Astrocyte (in vitro differentiated cells and primary cell): ENCODE measurements at regions not wholly inside any gene's neighbourhood (a gene's known extent, or its start where the extent isn't known, plus 50 kb on each side); places are given as distances from the start of the nearest gene placed in this dataset.
"Not testable (repeated sequence)": the region's sequence is repeated elsewhere in the genome, so short reads cannot be mapped to it uniquely, and the experiment has no call there.

Experiments
- DNase-seq: peaks from one replicate; pipeline ENCODE4 v3.0.0-alpha.2; 2010; ENCODE audit warnings: low read depth
- FAIRE-seq: peaks from 2 replicates; lab custom pipeline; 2011; peaks lifted over from hg19 to GRCh38; lab: Jason Lieb, UNC
- H2AFZ ChIP-seq: 2 replicates; pipeline ENCODE4 v1.6.0; 2012; ENCODE audit warnings: low read depth, low read length, inconsistent platforms
- H3K27ac ChIP-seq: 2 replicates; pipeline ENCODE4 v1.5.1; 2011; ENCODE audit warnings: low read depth, low read length, inconsistent platforms
- H3K27me3 ChIP-seq: 2 replicates; pipeline ENCODE4 v1.6.0; 2011; ENCODE audit warnings: low read length, inconsistent platforms; ENCODE audit not compliant: insufficient read depth
- H3K36me3 ChIP-seq: 2 replicates; pipeline ENCODE4 v1.5.1; 2011; ENCODE audit warnings: low read length, inconsistent platforms; ENCODE audit not compliant: insufficient read depth
- H3K4me1 ChIP-seq: 2 replicates; pipeline ENCODE4 v1.5.1; 2011; ENCODE audit warnings: low read length, inconsistent platforms; ENCODE audit not compliant: insufficient read depth
- H3K4me2 ChIP-seq: 2 replicates; pipeline ENCODE4 v1.6.0; 2012; ENCODE audit warnings: low read length, inconsistent platforms
- H3K4me3 ChIP-seq: 2 replicates; pipeline ENCODE4 v1.5.1; 2011; ENCODE audit warnings: low read depth, mild to moderate bottlenecking, low read length, inconsistent platforms; ENCODE audit not compliant: insufficient read depth
- H3K79me2 ChIP-seq: 2 replicates; pipeline ENCODE4 v1.6.0; 2012; ENCODE audit warnings: mild to moderate bottlenecking, low read length, inconsistent platforms; ENCODE audit not compliant: insufficient read depth
- H3K9ac ChIP-seq: 2 replicates; pipeline ENCODE4 v1.6.0; 2012; ENCODE audit warnings: mild to moderate bottlenecking, low read length, inconsistent platforms
- H3K9me3 ChIP-seq: 2 replicates; pipeline ENCODE4 v1.5.1; 2012; ENCODE audit warnings: low read depth, mild to moderate bottlenecking, low read length, inconsistent platforms; ENCODE audit not compliant: insufficient read depth
- H4K20me1 ChIP-seq: 2 replicates; pipeline ENCODE4 v1.6.0; 2012; ENCODE audit warnings: low read length, inconsistent platforms; ENCODE audit not compliant: insufficient read depth
- H3K27ac Mint-ChIP-seq: one replicate; pipeline ENCODE4 v1.8.0; 2021; ENCODE audit warnings: mild to moderate bottlenecking, mixed read lengths; ENCODE audit not compliant: unreplicated experiment
- H3K27me3 Mint-ChIP-seq: one replicate; pipeline ENCODE4 v1.8.0; 2021; ENCODE audit warnings: low read depth, mixed read lengths; ENCODE audit not compliant: unreplicated experiment
- H3K36me3 Mint-ChIP-seq: one replicate; pipeline ENCODE4 v1.8.0; 2021; ENCODE audit warnings: low read depth, mixed read lengths; ENCODE audit not compliant: unreplicated experiment
- H3K4me1 Mint-ChIP-seq: one replicate; pipeline ENCODE4 v1.8.0; 2021; ENCODE audit warnings: low read depth, mixed read lengths; ENCODE audit not compliant: unreplicated experiment
- H3K4me3 Mint-ChIP-seq: one replicate; pipeline ENCODE4 v1.8.0; 2021; ENCODE audit warnings: mild to moderate bottlenecking, moderate library complexity, mixed read lengths; ENCODE audit not compliant: unreplicated experiment
- H3K9me3 Mint-ChIP-seq: one replicate; pipeline ENCODE4 v1.8.0; 2021; ENCODE audit warnings: mild to moderate bottlenecking, mixed read lengths; ENCODE audit not compliant: unreplicated experiment
- CTCF ChIP-seq: IDR thresholded peaks from 2 replicates; pipeline ENCODE4 v1.5.1; 2011; ENCODE audit warnings: low read depth, mild to moderate bottlenecking, inconsistent platforms, low read length, moderate library complexity; ENCODE audit not compliant: insufficient read depth
- EZH2 ChIP-seq: IDR thresholded peaks from 2 replicates; pipeline ENCODE4 v1.6.1; 2012; ENCODE audit warnings: mild to moderate bottlenecking, low read length, inconsistent platforms; ENCODE audit not compliant: insufficient read depth

- Histone ChIP-seq H4K20me1 (no peaks in the 10 kb centered on the region), H3K4me2 (no peak overlapping the region), H3K27me3 (no peaks in the 10 kb centered on the region), H3K4me1 (no peaks in the 10 kb centered on the region), H3K4me3 (no peak overlapping the region), H3K9ac (no peak overlapping the region), H3K9me3 (no peaks in the 10 kb centered on the region), H3K36me3 (no peaks in the 10 kb centered on the region), H3K27ac (no peak overlapping the region), H3K79me2 (no peaks in the 10 kb centered on the region), H2AFZ (no peak overlapping the region)
- no peaks in the 10 kb centered on the region for H3K36me3 Mint-ChIP-seq
- DNase-seq (peak; percentile 16), FAIRE-seq (peak; percentile 5)
- peaks cover 7% of the 10 kb centered on the region for H3K9me3 Mint-ChIP-seq
- H3K4me1 Mint-ChIP-seq = no peaks in the 10 kb centered on the region
- TF ChIP-seq EZH2 = no peak
- peak; percentile 34 for TF ChIP-seq CTCF
- H3K27me3 Mint-ChIP-seq = no peaks in the 10 kb centered on the region
- no peak overlapping the region for H3K4me3 Mint-ChIP-seq
- no peak overlapping the region for H3K27ac Mint-ChIP-seq
Observed at GRCh38 chr7:113015034-113015645, 71.5 kb downstream of the GPR85 start.

GRCh38 chr7:113013761-113014449 is 72.7 kb downstream of the GPR85 start:
- Histone ChIP-seq H3K4me3 (no peak overlapping the region), H3K4me2 (no peak overlapping the region), H3K79me2 (no peaks in the 10 kb centered on the region), H3K27me3 (no peaks in the 10 kb centered on the region), H3K9me3 (no peaks in the 10 kb centered on the region), H3K36me3 (no peaks in the 10 kb centered on the region), H3K9ac (no peak overlapping the region), H3K4me1 (no peaks in the 10 kb centered on the region), H2AFZ (no peak overlapping the region), H3K27ac (no peak overlapping the region), H4K20me1 (no peaks in the 10 kb centered on the region)
- Mint-ChIP-seq H3K4me3 (no peak overlapping the region), H3K27me3 (no peaks in the 10 kb centered on the region), H3K4me1 (no peaks in the 10 kb centered on the region), H3K9me3 (peaks cover 7% of the 10 kb centered on the region), H3K36me3 (no peaks in the 10 kb centered on the region), H3K27ac (no peak overlapping the region)
- FAIRE-seq (no peak), DNase-seq (no peak)
- no peak for TF ChIP-seq CTCF
- no peak for TF ChIP-seq EZH2

- not testable (repeated sequence) for H3K79me2 ChIP-seq, H3K27ac Mint-ChIP-seq, H4K20me1 ChIP-seq, H3K4me1 ChIP-seq, H3K27me3 Mint-ChIP-seq, H3K27me3 ChIP-seq, H3K4me1 Mint-ChIP-seq, H3K4me3 ChIP-seq, FAIRE-seq, H3K9ac ChIP-seq, H2AFZ ChIP-seq, H3K4me3 Mint-ChIP-seq, H3K36me3 ChIP-seq, DNase-seq, H3K36me3 Mint-ChIP-seq, H3K9me3 Mint-ChIP-seq, H3K4me2 ChIP-seq, H3K27ac ChIP-seq, H3K9me3 ChIP-seq
Observed at GRCh38 chr7:113012862-113013261, 73.8 kb downstream of the GPR85 start.
